Activated gamma-delta T cell treated with anti-CD3 and anti-CD28 coated beads, Interleukin-2, amount 50 U/mL, for 16 hours (primary cell): ENCODE measurements at regions not wholly inside any gene's neighbourhood (a gene's known extent, or its start where the extent isn't known, plus 50 kb on each side); places are given as distances from the start of the nearest gene placed in this dataset.
"Not testable (repeated sequence)": the region's sequence is repeated elsewhere in the genome, so short reads cannot be mapped to it uniquely, and the experiment has no call there.

Experiments
- DNase-seq: peaks from one replicate; pipeline ENCODE4 v3.0.0-alpha.2; 2020; ENCODE audit warnings: low read depth

DNA sequence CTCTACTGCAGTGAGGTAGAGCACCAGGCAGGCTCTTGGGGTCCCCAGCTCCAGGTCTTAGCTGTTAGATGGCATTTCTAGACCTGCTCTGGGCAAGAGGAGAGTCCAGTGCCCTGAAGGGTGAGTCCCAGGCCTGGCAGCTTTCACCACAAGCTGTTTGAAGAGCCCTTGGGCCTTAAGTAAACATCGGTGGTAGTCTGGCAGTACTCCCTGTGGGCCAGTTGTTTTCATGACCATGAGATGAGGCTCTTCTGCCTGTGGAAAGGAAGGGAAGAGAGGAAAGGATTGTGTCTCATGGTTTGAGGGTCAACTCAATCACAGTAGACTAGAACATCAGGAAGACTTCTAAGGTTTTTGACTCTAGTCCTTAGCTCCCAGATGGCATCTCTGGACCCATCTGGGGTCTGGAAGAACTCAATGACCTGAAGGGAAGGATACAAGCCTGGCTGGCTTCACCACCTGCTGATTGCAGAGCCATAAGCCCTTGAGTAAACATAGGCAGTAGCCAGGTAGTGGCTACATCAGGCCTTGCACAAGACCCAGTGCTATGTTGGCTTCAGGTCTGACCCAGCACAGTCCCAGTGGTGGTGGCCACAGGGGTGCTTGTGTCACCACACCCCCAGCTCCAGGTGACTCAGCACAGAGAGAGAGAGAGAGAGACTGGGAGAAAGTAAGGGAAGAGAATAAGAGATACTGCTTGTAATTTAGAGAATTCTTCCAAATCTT is 114.3 kb upstream of the PCSK5 start:
- DNase-seq: no peak

DNA sequence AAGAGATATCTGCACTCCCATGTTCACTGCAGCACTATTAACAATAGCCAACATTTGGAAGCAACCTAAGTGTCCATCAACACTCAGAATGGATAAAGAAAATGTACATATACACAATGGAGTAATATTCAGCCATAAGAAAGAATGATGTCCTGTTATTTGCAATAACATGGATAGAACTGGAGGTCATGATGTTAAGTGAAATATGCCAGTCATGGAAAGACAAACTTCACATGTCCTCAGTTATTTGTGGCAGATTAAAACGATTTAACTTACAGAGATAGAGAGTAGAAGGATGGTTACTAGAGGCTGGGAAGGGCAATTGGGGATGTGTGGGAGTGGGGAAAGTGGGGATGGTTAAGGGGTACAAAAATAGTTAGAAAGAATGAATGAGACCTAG is 110.3 kb upstream of the PCSK5 start:
- no peak for DNase-seq

DNA sequence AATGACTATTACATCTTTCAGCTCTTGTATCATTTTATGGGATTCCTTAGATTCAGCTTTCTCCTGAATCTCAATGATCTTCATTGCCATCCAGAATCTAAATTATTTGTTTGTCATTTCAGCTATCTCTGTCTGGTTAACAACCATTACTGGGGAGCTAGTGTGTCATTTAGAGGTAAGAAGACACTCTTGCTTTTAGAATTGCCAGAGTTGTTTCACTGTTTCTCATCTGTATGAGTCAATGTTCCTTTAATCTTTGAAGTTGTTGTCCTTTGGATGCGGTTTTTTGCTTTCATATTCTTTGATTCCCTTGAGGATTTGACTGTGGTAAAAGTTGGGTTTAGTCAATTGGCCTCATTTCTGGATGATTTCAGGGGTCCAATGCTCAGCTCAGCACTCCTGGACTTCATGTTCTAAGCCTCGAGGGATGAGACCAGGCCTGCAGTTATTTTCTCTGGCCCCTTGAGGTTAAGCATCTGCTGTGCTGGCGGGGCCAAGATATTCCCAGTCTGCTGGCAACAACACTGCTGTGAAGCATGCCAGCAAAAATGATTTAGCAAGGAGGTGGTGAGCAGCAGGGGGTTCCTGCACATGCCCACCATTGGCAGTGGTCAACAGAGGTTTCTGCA is 102.4 kb upstream of the PCSK5 start:
- no peak for DNase-seq

DNA sequence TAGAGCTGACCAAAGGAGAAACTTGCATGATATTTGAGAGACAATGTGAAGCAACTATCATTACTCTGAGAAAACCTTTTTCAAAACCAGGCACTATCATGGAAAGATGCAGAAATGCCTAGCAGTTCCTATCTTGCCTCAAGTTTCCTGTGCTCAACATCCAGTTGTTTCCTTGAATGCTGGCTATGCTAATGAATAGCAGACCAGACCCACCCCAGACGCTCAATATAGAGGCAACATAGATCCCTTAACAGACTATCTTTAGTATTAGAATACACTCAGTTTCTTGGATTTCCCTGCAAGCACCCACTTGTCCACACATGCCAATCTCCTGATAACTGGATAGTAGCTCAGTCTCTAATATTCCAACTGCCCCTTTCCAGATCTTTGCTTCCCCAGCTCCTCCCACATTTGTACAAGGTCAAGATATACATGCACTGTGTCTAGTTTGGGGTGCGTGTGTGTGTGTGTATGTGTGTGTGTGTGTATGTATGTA is 93.3 kb upstream of the PCSK5 start:
- DNase-seq: no peak

DNA sequence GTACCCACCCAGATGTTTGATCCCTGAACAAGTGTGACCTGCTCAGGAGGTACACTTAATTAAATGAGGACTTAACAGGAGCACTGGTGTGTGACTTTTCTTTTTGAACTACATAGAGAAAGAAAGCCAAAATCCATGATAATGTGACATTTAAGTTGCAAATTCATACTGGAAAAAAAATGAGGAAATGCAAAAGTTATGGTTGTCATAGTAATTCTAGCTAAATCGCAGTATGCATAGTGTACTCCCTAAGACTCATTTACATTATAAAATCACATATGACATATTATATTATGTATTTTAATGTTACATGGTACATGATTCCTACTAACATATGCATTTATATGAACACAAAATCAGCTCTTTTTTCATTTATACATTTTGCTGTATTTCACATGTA is 92.0 kb upstream of the PCSK5 start:
- DNase-seq: no peak

DNA sequence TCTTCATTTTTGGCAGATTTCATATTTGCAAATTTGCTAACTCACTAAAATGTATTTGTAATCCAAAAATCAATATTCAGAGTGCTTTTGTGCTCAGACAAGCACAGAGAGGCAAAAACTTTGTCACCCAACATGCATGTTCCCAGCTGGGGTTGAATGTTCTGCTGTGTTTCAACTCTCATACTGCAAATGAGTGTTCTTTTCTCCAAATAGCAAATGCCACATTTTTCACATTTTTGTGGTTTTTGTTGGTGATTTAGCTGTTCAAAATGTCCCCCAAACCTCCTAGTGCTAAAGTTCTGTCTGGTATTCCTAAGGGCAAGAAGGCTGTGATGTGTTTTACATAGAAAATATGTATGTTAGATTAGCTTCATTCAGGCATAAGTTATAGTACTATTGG is 87.3 kb upstream of the PCSK5 start:
- DNase-seq: no peak

DNA sequence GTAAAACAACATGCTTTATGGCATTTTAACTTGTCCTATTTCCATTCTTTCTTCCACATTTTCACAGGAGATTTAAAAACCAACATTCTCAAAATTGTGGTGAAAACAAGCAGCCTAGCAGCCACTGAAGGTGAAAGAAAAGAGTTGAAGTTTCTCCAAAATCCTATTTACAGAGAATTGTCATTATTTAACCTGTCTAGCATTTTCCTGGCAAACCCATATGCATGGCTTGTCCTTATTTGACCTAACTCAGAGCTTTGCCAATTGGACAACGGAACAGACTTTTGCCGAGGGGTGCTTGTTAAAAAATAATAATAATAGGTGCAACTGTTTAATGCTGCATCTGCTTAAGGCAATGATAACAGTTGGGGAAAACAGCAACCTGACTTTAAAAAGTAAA is 80.4 kb upstream of the PCSK5 start:
- no peak for DNase-seq

DNA sequence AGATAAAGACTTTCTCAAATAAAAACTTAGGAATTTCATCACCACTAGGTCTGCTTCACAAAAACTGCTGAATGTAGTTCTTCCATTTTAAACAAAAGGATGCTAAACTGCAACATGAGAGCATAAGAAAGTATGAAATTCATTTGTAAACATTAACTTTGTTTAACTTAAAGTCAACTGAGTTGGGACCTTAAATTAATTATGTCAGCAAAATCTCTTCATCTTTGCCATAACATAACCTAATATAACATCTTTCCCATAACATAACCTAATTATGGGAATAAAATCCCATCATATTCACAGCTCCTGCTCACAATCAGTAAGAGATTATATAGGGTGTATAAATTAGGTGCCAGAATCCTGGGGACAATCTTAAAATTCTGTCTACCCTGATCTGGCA is 78.8 kb upstream of the PCSK5 start:
- no peak for DNase-seq

DNA sequence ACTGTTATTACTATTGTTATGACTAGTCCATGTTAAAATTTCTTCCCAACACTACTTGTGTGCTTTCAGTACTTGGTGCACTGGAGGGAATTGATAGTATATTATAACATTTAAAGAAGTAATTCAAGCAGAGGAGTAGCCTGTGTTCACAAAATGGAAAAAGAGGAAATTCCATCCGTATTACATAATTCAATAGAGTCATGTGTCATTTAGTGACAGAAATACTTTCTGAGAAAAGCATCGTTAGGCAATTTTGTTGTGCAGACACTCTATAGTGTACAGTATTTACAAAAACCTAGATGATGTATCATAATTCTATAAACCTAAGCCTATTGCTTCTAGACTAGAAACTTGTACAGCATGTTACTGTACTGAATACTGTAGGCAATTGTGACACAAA is 78.3 kb upstream of the PCSK5 start:
- DNase-seq: no peak

DNA sequence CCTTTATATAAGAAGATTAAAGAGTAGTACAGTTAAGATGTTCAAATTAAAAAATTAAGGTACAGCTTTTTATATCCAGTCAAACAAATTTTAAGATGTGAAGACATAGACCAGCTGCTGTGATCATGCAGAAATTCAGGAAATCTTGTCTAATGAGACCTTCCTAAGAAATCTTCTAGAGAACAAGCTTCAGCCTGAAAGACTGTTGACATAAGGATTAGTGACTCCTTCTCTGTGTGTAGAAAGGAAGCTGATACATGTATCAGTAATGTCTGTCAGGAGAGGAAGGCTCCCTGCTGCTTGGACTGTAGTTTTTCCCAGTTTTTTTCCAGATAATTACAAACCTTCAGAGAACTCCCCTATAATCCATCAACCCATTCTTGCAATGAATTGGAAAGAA is 75.8 kb upstream of the PCSK5 start:
- DNase-seq: no peak

DNA sequence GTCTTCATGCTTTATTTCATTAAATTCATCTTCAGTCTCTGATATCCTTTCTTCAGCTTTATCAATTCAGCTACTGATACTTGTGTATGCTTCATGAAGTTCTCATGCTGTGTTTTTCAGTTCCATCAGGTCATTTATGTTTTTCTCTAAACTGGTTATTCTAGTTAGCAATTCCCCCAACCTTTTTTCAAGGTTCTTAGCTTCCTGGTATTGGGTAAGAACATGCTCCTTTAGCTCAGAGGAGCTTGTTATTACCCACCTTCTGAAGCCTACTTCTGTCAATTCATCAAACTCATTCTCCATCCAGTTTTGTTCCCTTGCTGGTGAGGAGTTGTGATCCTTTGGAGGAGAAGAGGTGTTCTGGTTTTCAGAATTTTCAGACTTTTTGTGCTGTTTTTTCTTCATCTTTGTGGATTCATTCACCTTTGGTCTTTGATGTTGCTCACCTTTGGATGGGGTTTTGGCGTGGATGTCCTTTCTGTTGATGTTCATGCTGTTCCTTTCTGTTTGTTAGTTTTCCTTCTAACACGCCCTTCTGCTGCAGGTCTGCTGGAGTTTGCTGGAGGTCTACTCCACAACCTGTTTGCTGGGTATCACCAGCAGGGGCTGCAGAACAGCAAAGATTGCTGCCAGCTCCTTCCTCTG is 69.9 kb upstream of the PCSK5 start:
- DNase-seq: not testable (repeated sequence)

DNA sequence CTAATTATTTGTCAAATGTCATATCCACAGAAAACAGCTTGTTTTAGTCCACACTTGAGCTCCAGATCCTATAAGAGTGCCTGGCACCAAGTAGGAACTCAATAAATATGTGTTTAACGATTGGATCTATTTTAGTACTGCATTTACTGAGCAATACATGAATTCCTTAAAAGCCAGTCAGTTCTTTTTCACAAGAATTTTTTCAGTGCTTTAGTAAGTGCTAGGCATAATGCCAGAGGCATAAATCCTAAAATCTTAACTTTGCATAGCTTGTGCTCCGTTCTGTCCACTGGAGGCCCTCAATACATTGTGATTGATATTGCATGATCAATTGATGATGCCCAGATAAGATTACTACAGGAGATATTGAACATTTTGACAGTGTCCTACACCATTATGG is 67.3 kb upstream of the PCSK5 start:
- no peak for DNase-seq

DNA sequence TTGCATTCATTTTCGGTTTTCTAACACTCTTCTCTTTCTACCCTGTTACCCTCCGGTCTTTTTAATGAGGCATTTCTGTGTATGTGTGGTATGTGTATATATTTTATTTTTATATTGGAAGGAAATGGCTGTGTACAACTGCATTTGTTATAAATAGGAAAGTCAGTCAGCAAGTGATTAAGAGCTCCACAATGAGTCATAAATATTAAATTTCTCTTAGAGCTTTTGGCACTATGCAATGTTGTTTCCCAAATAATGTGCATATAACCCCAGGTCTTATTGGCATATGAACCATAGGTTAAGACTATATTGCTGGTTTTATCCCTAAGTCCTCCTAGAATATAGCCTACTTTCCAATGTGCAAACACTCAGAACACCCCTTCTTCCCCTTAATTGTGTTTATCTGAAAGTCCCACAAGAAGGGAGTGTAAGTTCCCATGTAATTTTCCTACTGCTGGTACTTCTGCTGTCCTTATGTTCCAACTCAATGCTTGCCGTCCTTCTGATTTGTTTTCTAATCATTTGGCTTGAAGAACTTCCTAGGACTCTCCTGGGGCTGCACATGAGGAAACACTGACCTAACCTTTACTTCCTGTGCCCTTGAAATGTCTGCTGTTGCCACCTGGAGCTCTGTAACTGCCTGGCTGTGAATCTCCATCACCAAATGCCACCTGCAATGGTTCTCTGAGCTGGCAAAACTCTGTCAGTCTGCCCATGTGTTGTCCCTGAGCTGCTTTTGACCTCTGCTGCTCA is 65.5 kb upstream of the PCSK5 start:
- no peak for DNase-seq

DNA sequence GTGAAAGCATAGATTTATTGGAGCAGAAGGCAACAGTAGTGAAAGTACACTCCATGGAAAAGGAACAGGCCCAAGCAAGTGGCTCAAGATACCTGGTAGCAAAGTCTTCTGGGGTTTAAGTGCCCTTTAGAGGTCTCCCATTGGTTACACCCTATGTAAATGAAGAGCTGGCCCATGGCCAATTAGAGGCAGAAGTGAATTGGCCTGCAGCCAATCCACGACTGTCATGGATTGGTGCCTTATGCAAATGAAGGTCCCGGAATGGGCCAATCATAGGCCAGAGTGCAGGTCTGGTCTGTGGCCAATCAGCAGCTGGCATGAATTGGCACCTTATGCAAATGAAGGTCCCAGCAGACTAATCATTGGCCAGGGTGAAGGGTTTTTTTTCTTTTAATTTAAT is 64.2 kb upstream of the PCSK5 start:
- no peak for DNase-seq

DNA sequence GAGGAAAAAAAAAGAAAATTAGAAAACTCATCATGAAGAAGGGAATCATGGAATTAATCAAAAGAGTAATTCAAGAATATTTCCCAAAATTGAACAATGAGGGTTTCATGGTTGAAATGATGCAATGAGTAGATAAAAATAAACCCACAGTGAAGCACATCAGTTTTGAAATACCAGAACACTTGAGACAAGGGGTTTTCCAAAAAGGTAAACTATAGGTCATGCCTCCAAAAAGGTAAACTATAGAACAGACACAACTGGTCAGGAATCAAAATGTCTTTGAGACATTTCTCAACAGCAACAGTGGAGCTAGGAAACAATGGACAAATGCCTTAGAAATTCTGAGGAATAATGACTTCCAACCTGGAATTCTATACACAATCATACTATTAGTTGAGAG is 60.2 kb upstream of the PCSK5 start:
- no peak for DNase-seq

DNA sequence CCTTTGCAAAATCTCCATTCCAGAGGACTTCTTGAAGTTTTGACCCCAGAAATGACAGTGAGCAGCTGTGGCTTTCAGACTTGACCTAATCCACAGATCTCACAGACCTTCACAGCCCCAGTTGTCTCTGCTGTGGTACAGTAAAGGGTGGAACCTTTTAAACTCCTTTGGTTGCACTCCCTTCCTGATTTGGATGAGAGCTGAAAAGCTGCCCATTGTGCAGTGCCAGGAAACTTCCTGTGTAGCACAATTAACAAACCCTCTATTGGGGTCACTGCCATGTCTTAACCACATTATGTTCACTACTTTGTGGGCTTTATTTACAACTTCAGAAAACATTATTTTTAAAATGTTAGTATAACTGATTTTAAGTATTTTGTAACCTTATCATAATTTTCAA is 56.7 kb upstream of the PCSK5 start:
- DNase-seq: no peak

DNA sequence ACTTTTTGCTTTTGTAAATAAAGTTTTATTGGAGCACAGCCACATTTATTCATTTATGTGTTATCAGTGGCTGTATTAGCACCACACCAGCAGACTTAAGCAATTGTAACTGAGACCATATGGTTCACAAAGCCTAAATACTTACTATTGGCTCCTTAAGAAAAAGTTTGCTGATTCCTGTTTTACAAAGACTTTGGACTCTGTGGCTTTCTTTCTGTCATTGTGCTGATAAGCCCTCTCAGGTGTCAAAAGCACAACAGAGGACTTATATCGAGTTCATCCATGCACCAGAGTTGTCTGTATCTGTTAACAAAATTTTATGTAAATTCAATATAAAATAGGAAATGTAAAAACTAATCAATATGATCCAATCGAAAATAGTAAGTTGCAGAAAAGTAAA is 55.6 kb upstream of the PCSK5 start:
- DNase-seq: no peak
